ENCODE measurements at regions not wholly inside any gene's neighbourhood (a gene's known extent, or its start where the extent isn't known, plus 50 kb on each side); places are given as distances from the start of the nearest gene placed in this dataset.

DNA sequence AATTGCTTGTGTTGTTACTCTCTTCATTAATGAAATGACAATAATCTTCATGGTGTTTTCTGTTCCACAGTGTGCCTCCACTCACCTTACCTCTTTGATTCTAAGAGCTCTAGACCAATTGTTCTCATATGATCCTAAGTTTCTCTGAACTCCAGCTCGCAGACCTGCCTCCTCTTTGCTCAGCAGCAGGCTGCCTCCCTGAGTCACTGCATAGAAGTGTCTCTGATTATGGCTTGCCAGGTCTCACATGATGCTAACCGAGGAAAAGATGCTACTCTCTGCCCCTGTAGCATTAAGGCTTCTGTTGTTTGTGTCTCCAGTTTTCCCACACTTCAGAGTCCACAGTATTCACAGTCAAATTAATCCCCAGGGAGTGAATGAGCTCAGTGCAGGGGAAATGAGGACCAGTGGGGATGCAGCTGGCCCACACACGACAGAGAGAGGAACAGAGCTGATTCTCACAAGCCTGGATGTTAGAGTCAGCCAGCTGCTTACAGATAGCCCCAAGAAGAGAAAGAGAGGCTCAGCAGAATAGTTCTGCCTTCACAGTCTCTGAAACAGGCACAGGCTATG lies 145.9 kb upstream of the EGR2 start:
- ChIA-PET CTCF (no interaction called here), RAD21 (ENCODE audit: unreplicated experiment) (interaction anchor here (0.8 to 1.6 kb wide), 2 partner anchors 110 to 351 kb away, joined by 4 to 8 read pairs; no protein-coding TSS in a partner anchor), POLR2A (no interaction called here), SMC1A (ENCODE audit: uncharacterized antibody, unreplicated experiment) (interaction anchor here (1.2 to 1.5 kb wide), 3 partner anchors 141 to 528 kb away, joined by 3 read pairs; no protein-coding TSS in a partner anchor)
- Histone ChIP-seq H3K4me1 (ENCODE audit: control insufficient read depth, insufficient read depth, low read length) (no peaks in the 10 kb centered on the region), H3K4me3 (no peak overlapping the region), H3K9me3 (replicated peaks; ENCODE audit: control insufficient read depth, insufficient read depth, low read length) (no peaks in the 10 kb centered on the region; the same call in 2 of the 3 replicates), H4K20me1 (ENCODE audit: control insufficient read depth, insufficient read depth) (no peaks in the 10 kb centered on the region), H3K36me3 (ENCODE audit: control insufficient read depth in 2 of 2, insufficient read depth in 2 of 2, low read length in 1 of 2) (no peaks in the 10 kb centered on the region), H3K27ac (ENCODE audit: control insufficient read depth, insufficient read depth) (no peak overlapping the region), H3K9ac (ENCODE audit: control insufficient read depth, insufficient read depth, low read length) (no peak overlapping the region), H3K4me2 (ENCODE audit: control insufficient read depth, insufficient read depth) (no peak overlapping the region), H3K79me2 (ENCODE audit: control insufficient read depth, insufficient read depth, low read length) (no peaks in the 10 kb centered on the region), H2AFZ (ENCODE audit: control insufficient read depth, low read depth, low read length) (no peak overlapping the region), H3K27me3 (replicated peaks in 1 of 2; ENCODE audit: control insufficient read depth in 2 of 2, insufficient read depth in 2 of 2, low read length in 1 of 2) (peaks cover 2 to 4% of the 10 kb centered on the region in 2 experiments; a peak in 1 of 4 replicates)
- WGBS (ENCODE audit: insufficient coverage, insufficient replicate concordance, low lambda C conversion rate, missing lambda C conversion rate) = 5% methylated on average over 3 of the region's 3 CpGs
- TF ChIP-seq RAD21 (IDR thresholded peaks at IDR 0.05; ENCODE audit: insufficient read depth, low read depth, low read length) (peak; percentile 39; the same call in 1 of the 2 replicates), JUNB (IDR thresholded peaks at IDR 0.05) (no peak), YBX1 (IDR thresholded peaks at IDR 0.05) (no peak), CREM (IDR thresholded peaks at IDR 0.05; ENCODE audit: low read depth) (no peak)
- TF ChIP-seq, protein P1, sequence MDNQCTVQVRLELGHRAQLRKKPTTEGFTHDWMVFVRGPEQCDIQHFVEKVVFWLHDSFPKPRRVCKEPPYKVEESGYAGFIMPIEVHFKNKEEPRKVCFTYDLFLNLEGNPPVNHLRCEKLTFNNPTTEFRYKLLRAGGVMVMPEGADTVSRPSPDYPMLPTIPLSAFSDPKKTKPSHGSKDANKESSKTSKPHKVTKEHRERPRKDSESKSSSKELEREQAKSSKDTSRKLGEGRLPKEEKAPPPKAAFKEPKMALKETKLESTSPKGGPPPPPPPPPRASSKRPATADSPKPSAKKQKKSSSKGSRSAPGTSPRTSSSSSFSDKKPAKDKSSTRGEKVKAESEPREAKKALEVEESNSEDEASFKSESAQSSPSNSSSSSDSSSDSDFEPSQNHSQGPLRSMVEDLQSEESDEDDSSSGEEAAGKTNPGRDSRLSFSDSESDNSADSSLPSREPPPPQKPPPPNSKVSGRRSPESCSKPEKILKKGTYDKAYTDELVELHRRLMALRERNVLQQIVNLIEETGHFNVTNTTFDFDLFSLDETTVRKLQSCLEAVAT (IDR thresholded peaks at IDR 0.05) = no peak
- no TSS peak for BruUV-seq (replicated peaks)
- FAIRE-seq (no peak), DNase-seq (ENCODE audit: low read depth, low spot score) (no peak), ATAC-seq (no peak)
- in situ Hi-C loops (cut with MboI) (no loop called here), intact Hi-C loops (cut with micrococcal nuclease; ENCODE audit: unreplicated experiment) (no loop called here)

DNA sequence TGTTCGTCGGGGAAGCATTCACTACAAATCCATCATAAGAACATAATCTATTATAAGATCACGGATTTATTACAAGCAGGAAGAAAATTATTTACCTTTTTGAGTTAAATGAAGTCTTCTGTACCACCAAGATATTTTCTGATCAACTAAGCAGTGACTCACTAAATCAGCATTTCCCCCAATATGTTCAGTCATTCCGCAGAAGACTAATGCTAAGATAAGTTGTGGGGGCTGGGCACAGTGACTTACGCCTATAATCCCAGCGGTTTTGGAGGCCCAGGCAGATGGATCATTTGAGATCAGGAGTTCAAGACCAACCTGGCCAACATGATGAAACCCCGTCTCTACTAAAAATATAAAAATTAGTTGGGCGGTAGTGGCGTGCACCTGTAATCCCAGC lies 144.2 kb upstream of the EGR2 start:
- WGBS (ENCODE audit: insufficient coverage, insufficient replicate concordance, low lambda C conversion rate, missing lambda C conversion rate) = 79% methylated on average over 9 of the region's 9 CpGs
- no peak for ATAC-seq
- H4K20me1 ChIP-seq (ENCODE audit: control insufficient read depth, insufficient read depth) = no peaks in the 10 kb centered on the region
- ChIA-PET SMC1A (ENCODE audit: uncharacterized antibody, unreplicated experiment) (interaction anchor here (1.0 kb wide), 1 partner anchor 90 kb away, joined by 3 read pairs; no protein-coding TSS in a partner anchor), RAD21 (ENCODE audit: unreplicated experiment) (no interaction called here), POLR2A (no interaction called here), CTCF (no interaction called here)
- H3K36me3 ChIP-seq (ENCODE audit: control insufficient read depth in 2 of 2, insufficient read depth in 2 of 2, low read length in 1 of 2) = no peaks in the 10 kb centered on the region
- in situ Hi-C loops (cut with MboI) = no loop called here
- no peak overlapping the region for H3K27ac ChIP-seq (ENCODE audit: control insufficient read depth, insufficient read depth)
- H3K4me1 ChIP-seq (ENCODE audit: control insufficient read depth, insufficient read depth, low read length) = no peaks in the 10 kb centered on the region
- no peaks in the 10 kb centered on the region; the same call in 2 of the 3 replicates for H3K9me3 ChIP-seq (replicated peaks; ENCODE audit: control insufficient read depth, insufficient read depth, low read length)
- BruUV-seq (replicated peaks) = no TSS peak
- no peak overlapping the region for H3K4me3 ChIP-seq
- no peaks in the 10 kb centered on the region for H3K79me2 ChIP-seq (ENCODE audit: control insufficient read depth, insufficient read depth, low read length)
- no peak for DNase-seq (ENCODE audit: low read depth, low spot score)
- no peak for FAIRE-seq
- peaks cover 2 to 4% of the 10 kb centered on the region in 2 experiments; a peak in 1 of 4 replicates for H3K27me3 ChIP-seq (replicated peaks in 1 of 2; ENCODE audit: control insufficient read depth in 2 of 2, insufficient read depth in 2 of 2, low read length in 1 of 2)
- intact Hi-C loops (cut with micrococcal nuclease; ENCODE audit: unreplicated experiment) = no loop called here
- no peak overlapping the region for H3K9ac ChIP-seq (ENCODE audit: control insufficient read depth, insufficient read depth, low read length)
- no peak overlapping the region for H2AFZ ChIP-seq (ENCODE audit: control insufficient read depth, low read depth, low read length)
- H3K4me2 ChIP-seq (ENCODE audit: control insufficient read depth, insufficient read depth) = no peak overlapping the region
- TF ChIP-seq CEBPZ (IDR thresholded peaks at IDR 0.05; ENCODE audit: low read depth, low read length) = no peak
- TF ChIP-seq SUZ12 (IDR thresholded peaks at IDR 0.05; ENCODE audit: unreplicated experiment) = no peak
- TF ChIP-seq, protein P2, sequence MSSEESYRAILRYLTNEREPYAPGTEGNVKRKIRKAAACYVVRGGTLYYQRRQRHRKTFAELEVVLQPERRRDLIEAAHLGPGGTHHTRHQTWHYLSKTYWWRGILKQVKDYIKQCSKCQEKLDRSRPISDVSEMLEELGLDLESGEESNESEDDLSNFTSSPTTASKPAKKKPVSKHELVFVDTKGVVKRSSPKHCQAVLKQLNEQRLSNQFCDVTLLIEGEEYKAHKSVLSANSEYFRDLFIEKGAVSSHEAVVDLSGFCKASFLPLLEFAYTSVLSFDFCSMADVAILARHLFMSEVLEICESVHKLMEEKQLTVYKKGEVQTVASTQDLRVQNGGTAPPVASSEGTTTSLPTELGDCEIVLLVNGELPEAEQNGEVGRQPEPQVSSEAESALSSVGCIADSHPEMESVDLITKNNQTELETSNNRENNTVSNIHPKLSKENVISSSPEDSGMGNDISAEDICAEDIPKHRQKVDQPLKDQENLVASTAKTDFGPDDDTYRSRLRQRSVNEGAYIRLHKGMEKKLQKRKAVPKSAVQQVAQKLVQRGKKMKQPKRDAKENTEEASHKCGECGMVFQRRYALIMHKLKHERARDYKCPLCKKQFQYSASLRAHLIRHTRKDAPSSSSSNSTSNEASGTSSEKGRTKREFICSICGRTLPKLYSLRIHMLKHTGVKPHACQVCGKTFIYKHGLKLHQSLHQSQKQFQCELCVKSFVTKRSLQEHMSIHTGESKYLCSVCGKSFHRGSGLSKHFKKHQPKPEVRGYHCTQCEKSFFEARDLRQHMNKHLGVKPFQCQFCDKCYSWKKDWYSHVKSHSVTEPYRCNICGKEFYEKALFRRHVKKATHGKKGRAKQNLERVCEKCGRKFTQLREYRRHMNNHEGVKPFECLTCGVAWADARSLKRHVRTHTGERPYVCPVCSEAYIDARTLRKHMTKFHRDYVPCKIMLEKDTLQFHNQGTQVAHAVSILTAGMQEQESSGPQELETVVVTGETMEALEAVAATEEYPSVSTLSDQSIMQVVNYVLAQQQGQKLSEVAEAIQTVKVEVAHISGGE (CRISPR knock-in tag; IDR thresholded peaks at IDR 0.05) = no peak
